NCI-H1048 (cell line): ENCODE measurements at regions not wholly inside any gene's neighbourhood (a gene's known extent, or its start where the extent isn't known, plus 50 kb on each side); places are given as distances from the start of the nearest gene placed in this dataset.
"Not testable (repeated sequence)": the region's sequence is repeated elsewhere in the genome, so short reads cannot be mapped to it uniquely, and the experiment has no call there.

ENCODE experiments used
- DNase-seq: peaks from one replicate; lab custom pipeline; 2025; lab: John Stamatoyannopoulos, UW

DNA sequence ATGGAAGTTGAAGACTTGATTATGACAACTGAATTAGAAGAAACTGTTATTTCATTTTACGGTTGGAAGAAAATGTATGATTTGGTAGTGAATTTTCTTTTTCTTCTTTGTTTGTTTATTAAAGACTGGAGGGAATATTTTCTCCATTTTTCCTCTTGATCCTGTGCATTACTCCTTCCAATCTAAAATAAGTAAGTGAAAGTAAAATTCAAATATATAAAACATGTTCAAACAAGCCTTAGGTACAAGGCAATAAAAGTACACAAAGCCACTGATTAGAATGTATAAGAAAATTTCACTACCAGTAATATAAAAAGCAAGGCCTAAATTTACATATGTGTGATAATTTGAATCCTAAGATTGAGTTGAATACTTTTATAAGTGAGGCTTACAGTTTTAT lies 181.2 kb upstream of the MME start:
- DNase-seq = peak; percentile 4

DNA sequence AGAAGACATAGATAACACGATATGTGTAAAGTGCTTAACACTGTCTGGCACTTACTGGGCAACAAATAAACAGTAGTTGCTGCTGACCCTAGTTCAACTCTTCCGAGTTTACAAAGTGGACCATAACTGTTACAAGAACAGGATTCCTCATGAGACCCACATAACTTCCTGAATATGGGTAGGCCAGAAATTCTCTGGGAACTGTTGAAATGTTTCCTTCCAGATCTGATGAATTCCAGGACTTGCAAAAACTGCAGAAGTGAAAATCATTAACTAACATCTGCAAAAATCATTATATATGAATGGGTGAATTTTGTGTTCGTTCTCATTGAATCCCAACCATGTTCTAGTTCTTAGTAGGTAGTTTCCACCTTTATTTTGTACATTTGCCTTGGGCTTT lies 181.7 kb upstream of the MME start:
- no peak for DNase-seq

DNA sequence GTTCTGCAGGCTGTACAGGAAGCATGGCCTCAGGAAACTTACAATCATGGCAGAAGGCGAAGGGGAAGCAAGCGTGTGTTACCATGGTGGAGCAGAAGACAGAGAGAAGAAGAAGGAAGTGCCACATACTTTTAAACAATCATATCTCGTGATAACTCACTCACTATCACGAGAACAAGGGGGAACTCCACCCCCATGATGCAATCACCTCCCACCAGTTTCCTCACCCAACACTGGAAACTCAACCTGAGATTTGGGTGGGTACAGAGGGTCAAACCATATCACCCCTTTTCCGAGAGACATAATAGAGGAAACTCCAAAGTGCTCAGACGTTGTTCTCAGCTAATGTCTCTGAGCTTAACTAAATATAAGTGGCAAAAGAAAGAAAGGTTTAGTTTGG lies 186.3 kb upstream of the MME start:
- no peak for DNase-seq

DNA sequence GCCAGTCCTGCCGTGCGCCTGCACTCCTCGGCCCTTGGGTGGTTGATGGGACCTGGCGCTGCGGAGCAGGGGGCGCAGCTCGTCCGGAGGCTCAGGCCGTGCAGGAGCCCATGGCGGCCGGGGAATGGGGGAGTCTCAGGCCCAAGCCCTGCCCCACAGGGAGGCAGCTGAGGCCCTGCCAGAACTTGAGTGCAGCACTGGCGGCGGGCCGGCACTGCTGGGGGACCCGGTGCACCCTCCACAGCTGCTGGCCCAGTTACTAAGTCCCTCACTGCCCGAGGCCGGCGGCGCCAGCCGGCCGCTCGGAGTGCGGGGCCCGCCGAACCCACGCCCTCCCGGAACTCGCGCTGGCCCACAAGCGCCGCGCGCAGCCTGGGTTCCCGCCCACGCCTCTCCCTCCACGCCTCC lies 190.9 kb upstream of the MME start:
- DNase-seq = no peak

DNA sequence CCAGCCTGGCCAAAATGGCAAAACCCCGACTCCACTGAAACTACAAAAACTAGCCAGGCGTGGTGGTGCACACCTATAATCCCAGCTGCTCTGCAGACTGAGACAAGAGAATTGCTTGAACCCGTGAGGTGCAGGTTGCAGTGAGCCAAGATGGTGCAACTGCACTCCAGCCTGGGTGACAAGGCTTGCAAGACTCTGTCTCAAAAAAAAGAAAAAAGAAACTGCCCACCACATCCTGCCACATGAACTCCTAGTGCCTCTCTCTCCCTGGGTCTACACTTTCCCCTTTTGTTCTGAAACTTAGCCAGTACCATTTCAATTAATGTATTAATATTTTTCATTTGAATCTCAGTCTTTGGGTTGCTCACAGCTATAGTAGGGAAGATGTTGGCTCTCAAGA lies 192.2 kb upstream of the MME start:
- DNase-seq = no peak

DNA sequence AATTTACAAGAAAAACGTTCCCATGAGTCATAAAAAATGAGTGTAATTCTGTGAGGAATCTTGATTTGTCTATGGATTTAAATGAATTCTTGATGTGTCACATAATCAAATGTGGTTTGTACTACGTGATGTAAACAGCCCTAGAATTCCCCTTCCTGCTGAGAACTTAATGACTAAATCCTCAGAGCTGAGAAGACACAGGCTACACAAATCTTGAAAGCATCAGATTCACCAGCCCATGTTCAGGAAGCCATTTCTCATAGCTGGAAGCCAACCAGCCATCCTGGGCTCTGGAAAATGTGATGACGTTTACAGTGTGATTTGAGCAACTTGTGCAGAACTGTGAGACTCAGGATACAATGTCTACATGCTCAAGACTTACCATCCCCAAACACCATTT lies 193.7 kb upstream of the MME start:
- DNase-seq = no peak

DNA sequence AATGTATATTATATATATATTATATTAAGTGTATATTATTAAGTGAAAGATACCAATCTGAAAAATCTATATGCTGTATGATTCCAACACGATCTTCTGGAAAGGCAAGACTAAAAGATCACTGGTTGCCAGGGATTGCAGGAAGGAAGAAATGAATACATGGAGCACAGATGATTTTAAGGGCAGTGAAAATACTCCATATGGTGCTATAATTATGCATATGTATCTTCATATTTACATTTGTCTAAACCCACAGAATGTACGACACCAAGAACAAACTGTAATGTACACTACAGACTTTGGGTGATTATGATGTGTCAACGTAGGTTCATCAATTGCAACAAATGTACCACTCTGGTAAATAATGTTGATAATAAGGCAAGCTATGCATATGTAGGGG lies 194.7 kb upstream of the MME start:
- DNase-seq = no peak

DNA sequence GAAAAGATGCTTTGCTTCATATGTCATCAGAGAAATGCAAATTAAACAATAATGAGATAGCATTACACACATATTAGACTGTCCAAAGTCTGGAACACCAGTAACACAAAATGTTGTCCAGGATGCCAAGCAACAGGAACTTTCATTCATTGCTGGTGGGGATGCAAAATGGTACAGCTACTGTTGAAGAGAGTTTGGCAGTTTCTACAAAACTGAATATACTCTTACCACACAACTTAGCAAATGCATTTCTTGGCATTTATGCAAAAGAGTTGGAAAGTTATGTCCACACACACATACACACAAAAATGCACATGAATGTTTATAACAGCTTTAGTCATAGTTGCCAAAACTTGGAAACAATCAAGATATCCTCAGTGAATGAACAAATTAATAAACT lies 195.2 kb upstream of the MME start:
- no peak for DNase-seq

DNA sequence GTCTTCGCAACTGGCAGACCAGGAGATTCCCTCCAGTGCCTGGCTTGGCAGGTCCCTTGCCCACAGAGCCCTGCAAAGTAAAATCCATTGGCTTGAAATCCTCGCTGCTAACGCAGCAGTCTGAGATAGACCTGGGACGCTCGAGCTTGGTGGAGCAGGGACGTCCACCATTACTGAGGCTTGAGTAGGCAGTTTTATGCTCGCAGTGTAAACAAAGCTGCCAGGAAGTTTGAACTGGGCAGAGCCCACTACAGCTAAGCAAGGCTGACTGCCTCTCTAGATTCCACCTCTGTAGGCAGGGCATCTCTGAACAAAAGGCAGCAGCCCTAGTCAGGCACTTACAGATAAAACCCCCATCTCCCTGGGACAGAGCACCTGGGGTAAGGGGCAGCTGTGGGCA lies 205.0 kb upstream of the MME start:
- no peak for DNase-seq

DNA sequence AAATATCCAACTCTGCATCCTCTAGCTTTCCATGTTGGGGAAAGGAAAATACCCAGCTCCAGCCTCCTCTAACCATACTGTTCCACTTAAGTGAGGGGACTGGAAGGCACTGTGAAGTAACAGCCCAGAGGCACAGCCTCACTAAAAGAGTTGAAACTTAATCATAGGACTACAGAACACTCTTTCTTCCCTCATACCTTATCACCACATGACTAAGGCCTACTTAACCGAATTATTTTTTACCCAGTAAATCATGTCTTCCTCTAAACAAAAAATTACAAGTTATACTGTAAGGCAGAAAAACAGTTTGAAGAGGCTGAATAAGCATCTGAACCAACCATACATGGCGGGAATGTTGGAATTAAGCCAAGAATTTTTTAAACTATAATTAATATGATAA lies 207.4 kb upstream of the MME start:
- no peak for DNase-seq

DNA sequence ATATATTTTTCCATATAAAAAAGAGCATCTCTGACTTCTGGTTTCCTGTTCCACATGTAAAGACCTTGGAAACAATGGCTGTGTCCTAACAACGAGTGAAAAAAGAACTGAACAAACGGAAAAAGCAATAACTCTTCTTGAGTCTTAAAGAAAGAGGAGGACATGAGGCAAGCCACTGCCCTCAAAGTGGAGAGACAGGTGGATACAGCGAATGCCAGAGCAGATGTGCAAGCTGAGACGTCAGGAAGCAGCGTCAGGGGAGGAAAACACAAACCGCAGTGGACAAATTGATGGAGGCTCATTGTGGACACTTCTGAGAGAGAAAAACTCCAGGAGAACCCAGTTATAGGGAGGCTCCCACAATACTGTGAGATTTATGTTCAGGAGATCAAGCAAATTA lies 208.0 kb upstream of the MME start:
- DNase-seq = no peak

DNA sequence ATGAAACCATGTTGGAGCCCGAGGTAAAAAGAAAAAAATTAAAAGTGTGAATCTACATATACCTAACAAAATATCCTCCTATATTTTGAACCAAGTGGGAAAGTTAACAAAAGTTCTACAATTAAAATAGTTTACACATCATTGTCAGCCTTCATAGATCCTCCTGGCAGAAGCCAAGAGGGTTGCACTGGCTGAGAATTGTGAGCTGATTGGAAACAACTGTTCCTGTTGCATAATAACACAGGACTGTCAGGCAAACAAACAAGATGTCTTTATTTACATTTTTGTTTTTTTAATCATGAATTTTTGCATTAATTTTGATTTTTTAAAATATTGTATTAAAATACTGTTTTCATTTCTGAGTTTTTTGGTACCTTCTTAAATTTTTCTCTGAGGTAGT lies 215.2 kb upstream of the MME start:
- DNase-seq = no peak

DNA sequence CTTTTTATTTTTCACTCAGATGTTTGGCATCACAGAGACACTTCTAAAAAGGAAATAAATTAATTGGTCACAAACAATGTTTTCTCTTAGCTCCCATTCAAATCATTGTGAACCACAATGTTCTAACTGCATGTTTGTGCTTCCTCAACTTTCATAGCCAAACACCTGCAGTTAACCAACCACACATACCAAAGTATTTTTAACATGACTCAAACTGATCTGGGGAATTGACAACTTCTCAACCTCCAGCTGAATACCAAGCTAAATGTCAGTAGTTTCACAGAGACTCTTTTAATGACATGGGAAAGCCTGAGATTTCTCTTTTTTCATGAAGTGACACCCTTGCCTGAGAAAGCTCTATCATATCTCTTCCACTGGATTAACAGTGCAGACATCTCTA lies 217.9 kb upstream of the MME start:
- no peak for DNase-seq

DNA sequence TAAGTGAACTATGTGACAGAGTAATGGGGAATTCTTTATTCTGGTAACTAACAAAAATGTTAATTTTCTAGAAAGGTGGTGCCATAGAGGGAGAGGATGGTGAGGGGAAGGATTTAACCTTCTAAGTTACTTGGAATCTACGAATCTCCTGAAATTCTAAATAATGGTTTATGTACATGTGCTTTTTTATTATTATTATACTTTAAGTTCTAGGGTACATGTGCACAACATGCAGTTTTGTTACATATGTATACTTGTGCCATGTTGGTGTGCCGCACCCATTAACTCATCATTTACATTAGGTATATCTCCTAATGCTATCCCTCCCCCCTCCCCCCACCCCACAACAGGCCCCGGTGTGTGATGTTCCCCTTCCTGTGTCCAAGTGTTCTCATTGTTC lies 227.1 kb upstream of the MME start:
- DNase-seq = not testable (repeated sequence)

DNA sequence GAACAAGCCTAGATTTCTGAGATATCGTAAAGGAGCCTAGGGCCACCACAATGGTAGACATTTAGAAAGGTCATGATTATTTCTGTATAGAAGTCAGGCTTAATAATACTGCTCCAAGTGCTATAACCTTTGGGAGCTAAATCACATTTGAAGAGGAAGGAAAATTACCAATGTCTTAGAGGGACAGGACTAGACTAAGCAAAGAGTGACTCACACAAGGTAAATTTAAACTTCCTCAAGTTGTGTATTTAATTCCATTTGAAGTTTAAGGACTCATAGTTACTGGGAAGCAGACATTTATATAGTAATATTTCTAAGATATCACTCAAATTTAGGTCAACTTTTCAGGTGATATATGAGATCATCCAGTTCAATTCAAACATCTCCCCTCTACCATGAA lies 227.6 kb upstream of the MME start:
- no peak for DNase-seq

DNA sequence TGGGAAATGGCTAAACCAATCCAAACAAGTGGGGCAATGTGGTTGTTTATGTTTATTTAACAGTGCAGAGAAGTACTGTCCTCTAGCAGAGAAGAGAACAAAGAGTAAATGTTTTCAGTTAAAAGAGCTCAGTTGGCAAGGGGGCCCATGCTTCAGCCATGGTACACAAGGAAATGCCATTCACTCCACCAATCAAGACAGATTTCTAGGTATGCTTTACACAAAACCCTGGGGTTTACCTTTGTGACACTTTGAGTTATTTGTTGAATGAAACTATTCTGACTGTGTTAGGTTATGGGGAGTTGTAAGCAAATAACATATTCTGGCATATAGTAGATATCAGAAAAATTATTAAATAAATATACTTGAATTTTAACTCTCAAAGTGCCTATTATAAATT lies 228.5 kb upstream of the MME start:
- no peak for DNase-seq

DNA sequence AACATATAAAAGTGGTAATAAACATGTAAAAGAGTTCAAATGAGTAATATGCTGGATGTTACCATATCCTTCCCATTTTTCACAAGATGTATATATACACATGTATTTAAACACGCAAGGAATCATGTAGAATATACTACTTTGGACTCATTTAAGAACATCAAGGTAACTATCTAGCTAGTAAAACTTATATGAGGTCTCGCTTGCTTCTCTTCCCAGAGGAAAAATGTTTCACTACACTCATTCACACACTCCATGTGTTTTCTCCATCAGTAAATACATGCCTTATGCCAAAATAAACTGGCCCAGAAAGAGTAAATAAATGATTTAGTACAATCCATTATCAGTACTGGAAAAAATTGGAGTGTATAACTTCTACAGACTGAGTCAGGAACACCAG lies 229.2 kb upstream of the MME start:
- no peak for DNase-seq

DNA sequence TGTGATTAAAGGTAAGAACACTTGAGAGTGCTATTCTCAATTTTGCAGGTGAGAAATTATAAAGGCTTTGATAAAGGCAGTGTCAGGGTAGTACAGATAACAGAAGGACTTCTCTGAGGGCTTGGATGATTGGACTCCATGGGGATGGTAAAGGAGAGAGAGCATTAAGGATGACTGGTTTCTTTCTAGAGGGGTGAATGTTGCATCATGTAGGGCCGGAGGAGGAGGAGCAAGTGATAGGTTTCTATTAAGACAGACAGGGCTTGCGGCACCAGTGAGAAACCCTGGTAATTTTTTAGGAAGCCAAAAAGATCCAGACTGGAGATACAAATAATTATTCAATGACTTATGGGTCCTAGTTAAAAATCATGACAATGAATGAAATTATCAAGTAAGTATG lies 230.7 kb upstream of the MME start:
- no peak for DNase-seq

DNA sequence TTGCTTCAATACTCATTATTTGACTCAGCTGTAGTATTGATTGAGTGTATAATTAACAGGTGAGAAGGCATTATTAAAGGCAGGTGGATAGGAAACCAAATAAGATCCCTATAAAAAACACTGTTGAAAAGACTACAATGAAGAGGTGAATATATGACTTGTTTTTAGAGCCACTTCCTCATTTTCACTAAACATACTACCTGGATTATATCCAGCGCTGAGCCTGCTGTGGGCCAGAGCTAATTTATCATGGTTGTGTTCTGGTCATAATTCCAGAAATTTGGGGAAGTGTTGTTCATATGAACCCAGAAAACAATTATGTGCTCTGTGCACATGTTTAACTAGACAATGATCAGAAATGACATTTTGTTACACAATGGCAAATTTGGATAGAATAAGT lies 235.3 kb upstream of the MME start:
- DNase-seq = no peak

DNA sequence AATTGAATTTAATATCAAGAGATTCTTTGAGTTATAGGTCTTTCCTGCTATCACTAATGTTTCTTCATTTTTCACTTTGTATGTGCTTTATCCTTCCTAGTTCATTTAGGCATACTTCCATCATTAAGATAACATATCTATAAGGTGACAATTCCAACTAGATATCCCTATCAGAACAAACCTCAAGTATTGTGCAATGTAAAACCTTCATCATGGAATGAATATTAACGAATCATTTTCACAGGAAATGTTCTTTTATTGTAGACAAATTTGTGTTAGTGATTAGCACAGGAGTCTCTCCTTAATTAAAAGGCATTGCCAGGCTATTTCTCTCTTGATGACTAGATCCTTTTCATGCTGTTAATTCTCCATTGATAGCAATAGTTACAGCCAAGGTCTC lies 236.5 kb upstream of the MME start:
- DNase-seq = no peak

DNA sequence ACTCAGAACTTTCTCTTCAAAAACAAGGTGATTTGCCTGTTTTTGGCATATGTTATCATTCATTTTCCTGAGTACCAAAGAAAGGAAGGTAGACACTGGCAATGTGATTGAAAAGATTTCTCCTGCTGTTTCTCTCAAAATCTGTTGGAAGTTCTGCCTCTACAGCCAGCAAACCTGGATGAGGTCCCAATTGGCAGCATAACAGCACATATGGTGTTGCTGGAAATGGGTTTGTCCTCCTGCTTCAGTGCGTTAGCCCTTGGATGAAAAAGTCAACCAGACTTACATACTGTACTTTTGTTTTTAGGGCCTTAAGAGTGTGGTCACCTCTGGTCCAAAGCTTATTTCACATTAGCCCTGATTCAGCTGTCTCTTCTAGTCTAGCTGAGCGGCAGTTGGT lies 237.6 kb upstream of the MME start:
- DNase-seq = no peak

DNA sequence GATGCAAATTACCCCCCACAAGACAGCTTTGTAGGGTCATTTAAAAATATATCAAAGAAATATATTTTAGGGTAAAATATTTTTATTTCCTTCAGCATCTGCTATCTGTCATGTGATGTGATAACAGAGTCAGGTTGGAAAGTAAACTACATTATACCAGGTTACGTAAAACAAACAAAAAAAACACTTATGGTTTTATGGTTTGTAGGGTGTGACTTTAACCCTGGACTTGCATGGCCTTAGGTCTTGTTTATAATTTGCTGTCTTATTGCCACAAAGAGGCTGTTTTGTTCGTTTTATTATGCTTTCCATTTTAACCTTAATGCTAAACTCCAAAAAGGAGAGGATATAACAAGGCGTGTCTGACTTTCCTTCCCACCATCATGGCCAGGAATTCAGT lies 244.5 kb upstream of the MME start:
- no peak for DNase-seq

DNA sequence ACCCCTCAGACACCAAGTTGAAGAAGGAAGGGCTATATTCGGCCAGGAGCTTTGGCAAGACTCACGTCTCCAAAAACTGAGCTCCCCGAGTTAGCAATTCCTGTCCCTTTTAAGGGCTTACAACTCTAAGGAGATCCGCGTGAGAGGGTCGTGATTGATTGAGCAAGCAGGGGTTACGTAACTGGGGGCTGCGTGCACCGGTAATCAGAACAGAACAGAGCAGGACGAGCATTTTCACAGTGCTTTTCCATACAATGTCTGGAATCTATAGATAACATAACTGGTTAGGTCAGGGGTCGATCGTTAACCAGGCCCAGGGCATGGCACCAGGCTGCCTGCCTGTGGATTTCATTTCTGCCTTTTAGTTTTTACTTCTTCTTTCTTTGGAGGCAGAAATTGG lies 245.3 kb upstream of the MME start:
- DNase-seq = not testable (repeated sequence)

DNA sequence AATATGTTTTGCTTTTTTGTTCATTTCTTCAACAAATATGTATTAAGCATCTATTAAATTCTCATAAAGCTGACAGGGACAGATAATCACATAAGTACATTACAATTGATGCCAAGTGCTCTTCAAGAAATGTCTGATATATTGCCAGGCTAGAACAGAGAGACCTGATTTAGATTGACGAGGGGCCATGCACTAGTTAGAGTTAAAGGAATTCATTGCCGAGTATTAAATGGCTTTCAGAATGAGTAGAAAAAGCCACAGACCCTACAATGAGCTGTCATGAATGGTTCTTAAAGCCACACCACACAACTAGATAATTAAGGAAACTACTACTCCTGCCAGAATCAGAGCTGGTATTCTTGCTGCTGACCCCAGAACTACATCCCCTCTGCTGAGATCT lies 250.2 kb upstream of the MME start:
- no peak for DNase-seq

DNA sequence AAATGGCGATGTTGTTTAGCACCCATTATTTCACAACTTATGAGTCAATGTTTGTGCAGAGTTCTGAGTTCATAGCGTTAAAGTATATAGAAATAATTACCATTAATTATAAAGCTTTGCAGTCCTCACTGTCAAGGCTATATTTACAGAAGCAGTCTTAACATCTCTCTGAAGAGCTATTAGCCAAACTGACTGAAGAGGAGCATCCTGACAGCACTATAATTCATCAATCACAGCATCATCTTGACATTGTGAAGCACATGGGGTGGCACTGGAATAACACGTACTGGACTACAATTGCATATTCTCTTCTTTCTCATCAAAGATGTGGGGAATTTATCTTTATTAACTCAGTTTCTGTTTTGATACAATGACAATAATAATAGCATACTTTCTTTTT lies 260.6 kb upstream of the MME start:
- DNase-seq = no peak
